Stomach (tissue), 4 donors: ENCODE measurements at regions not wholly inside any gene's neighbourhood (a gene's known extent, or its start where the extent isn't known, plus 50 kb on each side); places are given as distances from the start of the nearest gene placed in this dataset.

Experiments
- POLR2A ChIP-seq, 4 donors: fragments of 450-650 bp; IDR thresholded peaks; one replicate each; pipeline ENCODE4 v1.6.1; 2016; ENCODE audit warnings: antibody characterized with exemption in 4 of 4, control low read depth in 2 of 4, mild to moderate bottlenecking in 1 of 4, moderate library complexity in 1 of 4
- POLR2AphosphoS5 ChIP-seq, 3 donors: sonication (generic); formaldehyde crosslinking; IDR thresholded peaks; one replicate each; pipeline ENCODE4 v1.6.1; 2016; ENCODE audit warnings: antibody characterized with exemption in 3 of 3
- TF ChIP-seq, protein P1 (sequence below), 7 experiments: fragments of 450-650 bp in 4 of 7; fragments of 200-600 bp in 3 of 7; sonication (generic) in 3 of 7; IDR thresholded peaks; one replicate each; pipeline ENCODE4 v1.5.1; 2016 to 2019; ENCODE audit warnings: antibody characterized with exemption in 7 of 7, control low read depth in 2 of 7, mild to moderate bottlenecking in 1 of 7

DNA sequence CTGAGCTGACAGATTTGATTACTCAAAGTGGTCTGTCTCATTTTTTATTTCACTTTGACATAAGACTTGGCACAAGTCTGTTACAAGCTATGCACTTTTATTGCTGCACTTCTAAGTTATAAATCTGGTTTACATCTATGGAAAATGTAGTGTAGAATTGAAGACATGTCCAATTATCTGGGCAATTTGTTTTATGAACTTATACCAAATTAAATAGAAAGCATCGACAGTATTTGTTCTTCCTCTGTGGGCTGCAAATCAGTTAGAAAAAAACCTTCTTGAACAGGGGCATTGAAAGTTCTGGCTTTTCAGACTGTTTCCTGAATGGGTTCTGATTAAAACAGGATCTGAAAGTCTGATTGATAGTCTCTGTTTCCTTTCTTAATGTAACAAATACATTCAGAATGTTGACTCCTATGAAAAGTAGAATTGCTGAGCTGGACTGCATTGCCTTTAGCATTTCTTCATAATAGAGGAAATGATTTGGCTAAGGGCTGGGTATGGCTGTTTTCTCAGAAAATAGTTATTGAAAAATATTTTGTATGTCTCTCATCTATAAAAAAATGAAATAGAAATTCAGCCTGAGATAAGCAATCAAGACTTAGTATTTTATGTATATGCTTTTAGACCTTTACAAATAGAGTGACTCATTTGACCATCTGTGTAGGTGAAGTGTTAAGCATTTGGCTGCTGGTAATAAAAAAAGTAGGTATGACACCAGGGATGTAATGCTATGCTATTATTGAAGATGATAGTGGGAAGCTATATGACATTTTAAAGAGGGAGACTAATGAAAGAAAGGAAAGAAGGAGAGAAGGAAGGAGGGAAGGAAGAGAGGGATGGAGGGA is 210.9 kb upstream of the SPRY2 start:
- TF ChIP-seq, protein P1, sequence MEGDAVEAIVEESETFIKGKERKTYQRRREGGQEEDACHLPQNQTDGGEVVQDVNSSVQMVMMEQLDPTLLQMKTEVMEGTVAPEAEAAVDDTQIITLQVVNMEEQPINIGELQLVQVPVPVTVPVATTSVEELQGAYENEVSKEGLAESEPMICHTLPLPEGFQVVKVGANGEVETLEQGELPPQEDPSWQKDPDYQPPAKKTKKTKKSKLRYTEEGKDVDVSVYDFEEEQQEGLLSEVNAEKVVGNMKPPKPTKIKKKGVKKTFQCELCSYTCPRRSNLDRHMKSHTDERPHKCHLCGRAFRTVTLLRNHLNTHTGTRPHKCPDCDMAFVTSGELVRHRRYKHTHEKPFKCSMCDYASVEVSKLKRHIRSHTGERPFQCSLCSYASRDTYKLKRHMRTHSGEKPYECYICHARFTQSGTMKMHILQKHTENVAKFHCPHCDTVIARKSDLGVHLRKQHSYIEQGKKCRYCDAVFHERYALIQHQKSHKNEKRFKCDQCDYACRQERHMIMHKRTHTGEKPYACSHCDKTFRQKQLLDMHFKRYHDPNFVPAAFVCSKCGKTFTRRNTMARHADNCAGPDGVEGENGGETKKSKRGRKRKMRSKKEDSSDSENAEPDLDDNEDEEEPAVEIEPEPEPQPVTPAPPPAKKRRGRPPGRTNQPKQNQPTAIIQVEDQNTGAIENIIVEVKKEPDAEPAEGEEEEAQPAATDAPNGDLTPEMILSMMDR (IDR thresholded peaks at IDR 0.05): no peak
- TF ChIP-seq POLR2AphosphoS5 (IDR thresholded peaks at IDR 0.05) (no peak), POLR2A (IDR thresholded peaks at IDR 0.05) (no peak)
